Immature natural killer cell (primary cell): ENCODE measurements at regions not wholly inside any gene's neighbourhood (a gene's known extent, or its start where the extent isn't known, plus 50 kb on each side); places are given as distances from the start of the nearest gene placed in this dataset.

Experiments
- DNase-seq, 3 donors: peaks; one replicate each; pipeline ENCODE4 v3.0.0; 2022; ENCODE audit warnings: mixed read lengths in 1 of 3
- H3K27ac Mint-ChIP-seq, 6 donors: one replicate each; pipeline ENCODE4 v1.8.0; 2020; ENCODE audit warnings: mixed read lengths in 6 of 6, mild to moderate bottlenecking in 5 of 6, inconsistent platforms in 4 of 6, moderate library complexity in 3 of 6
- H3K27me3 Mint-ChIP-seq, 3 donors: one replicate each; pipeline ENCODE4 v1.8.0; 2020 to 2021; ENCODE audit warnings: low read depth in 3 of 3, mild to moderate bottlenecking in 3 of 3, mixed read lengths in 3 of 3, moderate library complexity in 3 of 3, inconsistent platforms in 1 of 3
- H3K36me3 Mint-ChIP-seq, 3 donors: one replicate each; pipeline ENCODE4 v1.8.0; 2020; ENCODE audit warnings: mixed read lengths in 3 of 3, inconsistent platforms in 2 of 3, mild to moderate bottlenecking in 2 of 3
- H3K4me1 Mint-ChIP-seq, 2 donors: one replicate each; pipeline ENCODE4 v1.8.0; 2020; ENCODE audit warnings: inconsistent platforms in 2 of 2, mild to moderate bottlenecking in 2 of 2, mixed read lengths in 2 of 2, moderate library complexity in 1 of 2
- H3K4me3 Mint-ChIP-seq, 5 donors: one replicate each; pipeline ENCODE4 v1.8.0; 2020; ENCODE audit warnings: mild to moderate bottlenecking in 5 of 5, mixed read lengths in 5 of 5, inconsistent platforms in 3 of 5, moderate library complexity in 3 of 5
- H3K9me3 Mint-ChIP-seq, 6 donors: one replicate each; pipeline ENCODE4 v1.8.0; 2020; ENCODE audit warnings: mild to moderate bottlenecking in 6 of 6, mixed read lengths in 6 of 6, inconsistent platforms in 4 of 6, moderate library complexity in 3 of 6

- no peak overlapping the region for H3K4me3 Mint-ChIP-seq
- H3K9me3 Mint-ChIP-seq: no peaks in the 10 kb centered on the region
- H3K36me3 Mint-ChIP-seq: no peaks in the 10 kb centered on the region
- H3K27ac Mint-ChIP-seq: no peak overlapping the region
- DNase-seq: no peak
- peaks cover 2 to 9% (median 6%) of the 10 kb centered on the region in 3 donors for H3K27me3 Mint-ChIP-seq
- H3K4me1 Mint-ChIP-seq: peaks cover 3 to 6% of the 10 kb centered on the region in 2 donors
These were observed 123.5 kb upstream of the RALGAPA2 start for GRCh38 chr20:20835897-20836296.

DNA sequence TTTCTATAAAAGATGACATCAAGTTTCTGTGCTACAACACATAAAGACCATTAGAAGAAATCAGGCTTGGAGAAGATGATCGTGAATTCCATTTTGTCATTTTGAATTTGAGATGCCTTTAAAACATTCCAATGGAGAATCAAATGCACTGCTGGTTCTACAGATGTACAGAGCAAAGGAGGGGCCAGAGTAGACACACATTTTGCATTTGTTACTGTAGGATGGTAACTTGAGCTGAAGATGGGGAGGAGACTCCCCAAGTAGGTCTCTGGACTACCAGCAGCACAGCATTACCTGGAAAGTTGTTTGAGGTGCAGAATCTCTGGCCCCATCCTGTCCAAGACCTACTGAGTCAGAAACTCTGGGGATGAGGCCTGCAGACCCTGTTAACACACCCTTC, 121.6 kb upstream of the RALGAPA2 start:
- H3K4me3 Mint-ChIP-seq: no peak overlapping the region
- H3K27ac Mint-ChIP-seq: no peak overlapping the region
- no peak for DNase-seq
- peaks cover 0 to 8% (median 6%) of the 10 kb centered on the region in 3 donors for H3K27me3 Mint-ChIP-seq
- H3K4me1 Mint-ChIP-seq: peaks cover 3 to 6% of the 10 kb centered on the region in 2 donors
- H3K36me3 Mint-ChIP-seq: no peaks in the 10 kb centered on the region
- no peaks in the 10 kb centered on the region for H3K9me3 Mint-ChIP-seq

- H3K4me3 Mint-ChIP-seq: no peak overlapping the region
- H3K36me3 Mint-ChIP-seq: no peaks in the 10 kb centered on the region
- H3K4me1 Mint-ChIP-seq: peaks cover 3 to 6% of the 10 kb centered on the region in 2 donors
- no peak overlapping the region for H3K27ac Mint-ChIP-seq
- peaks cover 0 to 8% (median 5%) of the 10 kb centered on the region in 3 donors for H3K27me3 Mint-ChIP-seq
- no peak for DNase-seq
- H3K9me3 Mint-ChIP-seq: no peaks in the 10 kb centered on the region
These were observed 120.3 kb upstream of the RALGAPA2 start for GRCh38 chr20:20832715-20833114.

DNA sequence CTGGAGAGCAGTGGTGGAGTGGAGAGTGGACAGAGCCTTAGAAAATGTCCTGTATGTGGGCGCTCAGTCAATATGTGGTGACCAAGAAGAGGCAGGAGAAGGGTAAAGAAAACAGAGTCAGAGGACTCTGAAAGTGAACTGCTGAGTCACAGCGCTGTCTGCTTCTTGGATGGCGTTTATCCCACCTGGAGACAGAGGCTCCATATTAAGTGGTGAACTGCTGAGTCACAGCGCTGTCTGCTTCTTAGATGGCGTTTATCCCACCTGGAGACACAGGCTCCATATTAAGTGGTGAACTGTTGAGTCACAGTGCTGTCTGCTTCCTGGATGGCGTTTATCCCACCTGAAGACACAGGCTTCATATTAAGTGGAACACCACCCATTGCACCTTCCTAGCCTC, 119.3 kb upstream of the RALGAPA2 start:
- DNase-seq: no peak
- no peaks in the 10 kb centered on the region for H3K4me1 Mint-ChIP-seq
- no peak overlapping the region for H3K4me3 Mint-ChIP-seq
- H3K27ac Mint-ChIP-seq: no peak overlapping the region
- H3K36me3 Mint-ChIP-seq: no peaks in the 10 kb centered on the region
- H3K27me3 Mint-ChIP-seq: peaks cover 0 to 3% (median 2%) of the 10 kb centered on the region in 3 donors
- H3K9me3 Mint-ChIP-seq: no peaks in the 10 kb centered on the region

- peaks cover 0 to 3% of the 10 kb centered on the region in 2 donors for H3K4me1 Mint-ChIP-seq
- no peak overlapping the region for H3K4me3 Mint-ChIP-seq
- H3K27me3 Mint-ChIP-seq: peaks cover 0 to 5% (median 0%) of the 10 kb centered on the region in 3 donors
- DNase-seq: no peak
- no peaks in the 10 kb centered on the region for H3K36me3 Mint-ChIP-seq
- H3K27ac Mint-ChIP-seq: no peak overlapping the region
- H3K9me3 Mint-ChIP-seq: no peaks in the 10 kb centered on the region
These were observed 117.2 kb upstream of the RALGAPA2 start for GRCh38 chr20:20829681-20830080.

DNA sequence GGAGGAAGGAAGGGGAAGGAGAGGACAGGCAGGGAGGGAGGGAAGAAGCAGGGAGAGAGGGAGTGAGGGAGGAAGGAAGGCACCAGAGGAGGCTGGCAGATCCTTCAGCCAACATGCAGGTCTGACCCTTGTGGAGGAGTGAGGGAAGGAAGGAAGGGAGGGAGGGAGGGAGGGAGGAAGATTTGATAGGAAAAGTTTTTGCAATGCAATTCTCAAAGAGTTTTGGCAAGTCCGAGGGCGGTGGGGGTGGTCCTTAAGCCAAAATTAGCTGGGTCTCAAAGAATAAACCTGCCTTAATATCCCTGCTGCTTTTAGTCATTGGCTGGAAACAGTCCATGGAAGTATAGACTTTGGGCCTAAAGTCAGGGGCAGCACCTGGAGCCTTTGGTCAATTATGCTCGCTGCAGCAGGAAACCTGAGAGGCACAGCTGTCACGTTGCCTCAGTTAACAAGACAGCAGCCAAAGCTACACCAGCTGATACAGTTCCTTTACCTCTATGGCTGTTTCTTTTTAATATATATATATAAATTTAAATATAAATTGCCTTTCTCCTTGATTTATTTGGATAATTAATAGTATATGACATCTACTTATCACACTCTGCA, 115.7 kb upstream of the RALGAPA2 start:
- peaks cover 0 to 2% (median 0%) of the 10 kb centered on the region in 3 donors for H3K27me3 Mint-ChIP-seq
- no peak for DNase-seq
- H3K36me3 Mint-ChIP-seq: no peaks in the 10 kb centered on the region
- no peak overlapping the region for H3K27ac Mint-ChIP-seq
- peaks cover 0 to 3% of the 10 kb centered on the region in 2 donors for H3K4me1 Mint-ChIP-seq
- H3K9me3 Mint-ChIP-seq: no peaks in the 10 kb centered on the region
- no peak overlapping the region for H3K4me3 Mint-ChIP-seq

GRCh38 chr20:20824924-20825584, 112.6 kb upstream of the RALGAPA2 start:
- peak; percentile 34 to 47 (median 43) for DNase-seq
- Mint-ChIP-seq H3K4me3 (no peak overlapping the region), H3K4me1 (peaks cover 0 to 3% of the 10 kb centered on the region in 2 donors), H3K27me3 (peaks cover 0 to 5% (median 2%) of the 10 kb centered on the region in 3 donors), H3K27ac (peak overlapping the region in 1 of 6 donors; percentile 63), H3K36me3 (no peaks in the 10 kb centered on the region), H3K9me3 (no peaks in the 10 kb centered on the region)

GRCh38 chr20:20823476-20823881, 111.0 kb upstream of the RALGAPA2 start:
- no peaks in the 10 kb centered on the region for H3K9me3 Mint-ChIP-seq
- peaks cover 0 to 3% of the 10 kb centered on the region in 2 donors for H3K4me1 Mint-ChIP-seq
- DNase-seq: no peak
- H3K36me3 Mint-ChIP-seq: no peaks in the 10 kb centered on the region
- no peak overlapping the region for H3K4me3 Mint-ChIP-seq
- H3K27ac Mint-ChIP-seq: no peak overlapping the region
- peaks cover 0 to 5% (median 2%) of the 10 kb centered on the region in 3 donors for H3K27me3 Mint-ChIP-seq

GRCh38 chr20:20821484-20822260, 109.2 kb upstream of the RALGAPA2 start:
- H3K9me3 Mint-ChIP-seq: no peaks in the 10 kb centered on the region
- no peak for DNase-seq
- no peak overlapping the region for H3K4me3 Mint-ChIP-seq
- peaks cover 0 to 3% of the 10 kb centered on the region in 2 donors for H3K4me1 Mint-ChIP-seq
- no peaks in the 10 kb centered on the region for H3K36me3 Mint-ChIP-seq
- H3K27me3 Mint-ChIP-seq: peaks cover 0 to 5% (median 2%) of the 10 kb centered on the region in 3 donors
- H3K27ac Mint-ChIP-seq: no peak overlapping the region

DNA sequence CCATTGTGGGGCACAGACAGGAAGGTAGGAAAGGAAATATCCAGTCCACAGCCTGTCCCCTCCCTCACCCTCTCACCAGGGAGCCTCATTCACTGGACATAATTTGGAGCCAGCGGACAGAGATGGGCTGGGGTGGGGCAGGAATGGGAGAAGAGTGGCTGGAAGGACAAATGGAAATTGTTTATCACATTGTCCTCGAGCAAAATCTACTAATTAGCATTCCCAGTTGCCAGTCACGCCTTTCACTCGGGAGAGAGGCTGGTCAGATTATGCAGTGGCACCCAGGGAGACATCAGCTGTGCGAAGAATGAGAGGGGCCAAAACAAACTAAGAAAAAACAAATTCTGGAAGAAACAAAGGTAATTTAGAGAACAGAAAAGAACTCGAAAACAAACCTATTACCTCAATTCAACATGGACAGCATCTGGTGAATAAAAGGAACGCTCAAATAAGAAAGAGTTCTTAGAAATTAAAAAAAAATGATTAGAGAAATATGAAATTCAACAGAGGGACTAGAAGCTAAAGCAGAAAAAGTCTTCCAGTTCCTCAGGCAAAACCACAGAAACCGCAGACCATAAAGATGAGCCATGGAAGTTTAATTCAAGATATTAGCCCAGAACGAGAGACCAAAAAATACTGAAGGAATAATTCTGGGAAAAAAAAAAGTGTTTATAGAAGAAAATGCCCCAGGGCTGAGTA, 108.5 kb upstream of the RALGAPA2 start:
- H3K27me3 Mint-ChIP-seq: peaks cover 0 to 5% (median 2%) of the 10 kb centered on the region in 3 donors

DNA sequence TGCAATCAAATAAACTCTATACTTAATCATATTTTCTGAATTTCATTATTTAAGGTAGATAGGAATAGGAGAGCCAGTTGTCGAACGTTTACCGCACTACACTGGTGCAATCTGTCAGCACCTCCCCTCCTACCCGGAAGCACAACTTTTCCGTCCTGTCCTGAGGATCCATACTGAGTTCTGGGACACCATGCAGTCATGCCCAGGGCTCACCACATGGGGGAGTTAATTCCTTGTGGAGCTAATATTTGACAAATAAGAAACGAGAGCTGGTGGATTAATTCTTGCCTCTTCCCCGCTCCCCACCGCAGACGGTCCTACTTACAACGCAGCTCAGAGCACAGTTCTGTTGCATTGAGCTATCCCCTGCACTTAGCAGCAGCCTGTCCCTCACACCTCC, 107.7 kb upstream of the RALGAPA2 start:
- no peak for DNase-seq
- H3K4me1 Mint-ChIP-seq: peaks cover 0 to 3% of the 10 kb centered on the region in 2 donors
- no peaks in the 10 kb centered on the region for H3K9me3 Mint-ChIP-seq
- H3K36me3 Mint-ChIP-seq: no peaks in the 10 kb centered on the region
- no peak overlapping the region for H3K4me3 Mint-ChIP-seq
- peaks cover 0 to 5% (median 2%) of the 10 kb centered on the region in 3 donors for H3K27me3 Mint-ChIP-seq
- no peak overlapping the region for H3K27ac Mint-ChIP-seq

More for the DNA sequence above, 108.5 kb upstream of the RALGAPA2 start:
- no peaks in the 10 kb centered on the region for H3K36me3 Mint-ChIP-seq
- H3K9me3 Mint-ChIP-seq: no peaks in the 10 kb centered on the region
- peaks cover 0 to 3% of the 10 kb centered on the region in 2 donors for H3K4me1 Mint-ChIP-seq
- H3K27ac Mint-ChIP-seq: no peak overlapping the region
- no peak overlapping the region for H3K4me3 Mint-ChIP-seq
- no peak for DNase-seq

GRCh38 chr20:20816969-20817755, 104.7 kb upstream of the RALGAPA2 start:
- H3K27me3 Mint-ChIP-seq: peaks cover 0 to 5% (median under 1%) of the 10 kb centered on the region in 3 donors

More at GRCh38 chr20:20816969-20817755, 104.7 kb upstream of the RALGAPA2 start:
- Mint-ChIP-seq H3K27ac (no peak overlapping the region), H3K36me3 (no peaks in the 10 kb centered on the region), H3K9me3 (no peaks in the 10 kb centered on the region), H3K4me1 (no peaks in the 10 kb centered on the region), H3K4me3 (no peak overlapping the region)
- no peak for DNase-seq
